T-helper 1 cell (primary cell): ENCODE measurements at regions not wholly inside any gene's neighbourhood (a gene's known extent, or its start where the extent isn't known, plus 50 kb on each side); places are given as distances from the start of the nearest gene placed in this dataset.
"Not testable (repeated sequence)": the region's sequence is repeated elsewhere in the genome, so short reads cannot be mapped to it uniquely, and the experiment has no call there.

Source experiments
- DNase-seq, 5 donors: peaks; one replicate each; pipeline ENCODE4 v3.0.0-alpha.2; 2012 to 2020

GRCh38 chr5:172525307-172525995, 71.1 kb upstream of the SH3PXD2B start:
- no peak for DNase-seq

DNA sequence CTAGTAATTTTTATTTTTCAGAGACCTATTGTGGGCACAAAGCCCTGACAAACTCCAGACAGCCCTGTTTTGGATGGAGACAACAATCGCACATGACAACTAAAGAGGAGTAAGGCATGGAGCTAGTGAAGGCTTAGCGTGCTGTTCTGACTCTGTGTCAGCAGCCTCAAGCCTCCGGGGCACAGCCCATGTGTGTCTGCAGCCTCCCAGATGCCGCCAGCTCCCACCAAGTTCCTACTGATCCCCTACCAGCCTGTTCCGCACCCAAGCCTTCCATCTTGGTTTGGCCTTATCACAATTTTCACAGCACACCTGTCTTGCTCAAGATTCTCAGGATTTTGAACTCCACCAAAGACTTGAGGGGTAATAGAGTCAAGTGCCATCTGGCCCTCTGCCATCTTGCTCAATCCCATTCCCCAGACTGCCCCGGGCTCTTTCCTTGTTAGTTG, 70.3 kb upstream of the SH3PXD2B start:
- no peak for DNase-seq

- no peak for DNase-seq
Observed at GRCh38 chr5:172523146-172523745, 68.9 kb upstream of the SH3PXD2B start.

GRCh38 chr5:172521338-172521932, 67.1 kb upstream of the SH3PXD2B start:
- DNase-seq = no peak

DNA sequence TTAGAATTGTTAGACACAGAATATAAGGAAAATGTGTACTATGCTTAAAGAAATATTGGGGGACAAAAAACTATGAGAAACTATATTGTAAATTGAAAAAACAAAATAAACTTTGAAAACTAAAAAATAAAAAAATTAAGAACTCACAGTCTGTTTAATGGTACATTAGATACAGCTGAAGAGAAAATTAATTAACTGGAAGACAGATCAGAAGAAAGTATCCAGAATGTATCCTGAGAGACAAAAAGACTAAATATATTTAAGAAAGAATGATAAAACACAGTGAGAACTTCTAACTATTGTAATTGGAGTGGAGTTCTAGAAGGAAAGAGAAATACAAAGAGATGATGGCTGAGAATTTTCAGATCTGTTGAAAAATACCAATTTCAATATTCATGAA, 57.6 kb upstream of the SH3PXD2B start:
- no peak for DNase-seq

DNA sequence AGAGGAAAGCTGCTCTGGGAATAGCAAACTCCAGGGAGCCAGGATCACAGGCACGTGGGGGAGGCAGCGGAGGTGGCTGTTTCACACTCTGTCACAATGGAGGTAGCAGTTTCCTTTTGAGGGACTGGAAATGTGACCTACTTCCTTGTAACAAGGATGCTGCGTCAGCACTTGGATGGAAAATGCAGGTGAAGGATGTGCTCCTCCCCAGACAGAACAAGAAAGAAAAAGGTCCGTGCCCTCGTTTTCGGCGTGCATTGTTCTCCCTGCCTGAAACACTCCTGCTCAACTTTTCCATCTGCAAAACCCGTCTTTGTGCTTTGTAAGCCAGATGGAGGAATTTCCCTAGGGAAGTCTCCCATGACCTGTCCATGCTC, 55.1 kb upstream of the SH3PXD2B start:
- no peak for DNase-seq

DNA sequence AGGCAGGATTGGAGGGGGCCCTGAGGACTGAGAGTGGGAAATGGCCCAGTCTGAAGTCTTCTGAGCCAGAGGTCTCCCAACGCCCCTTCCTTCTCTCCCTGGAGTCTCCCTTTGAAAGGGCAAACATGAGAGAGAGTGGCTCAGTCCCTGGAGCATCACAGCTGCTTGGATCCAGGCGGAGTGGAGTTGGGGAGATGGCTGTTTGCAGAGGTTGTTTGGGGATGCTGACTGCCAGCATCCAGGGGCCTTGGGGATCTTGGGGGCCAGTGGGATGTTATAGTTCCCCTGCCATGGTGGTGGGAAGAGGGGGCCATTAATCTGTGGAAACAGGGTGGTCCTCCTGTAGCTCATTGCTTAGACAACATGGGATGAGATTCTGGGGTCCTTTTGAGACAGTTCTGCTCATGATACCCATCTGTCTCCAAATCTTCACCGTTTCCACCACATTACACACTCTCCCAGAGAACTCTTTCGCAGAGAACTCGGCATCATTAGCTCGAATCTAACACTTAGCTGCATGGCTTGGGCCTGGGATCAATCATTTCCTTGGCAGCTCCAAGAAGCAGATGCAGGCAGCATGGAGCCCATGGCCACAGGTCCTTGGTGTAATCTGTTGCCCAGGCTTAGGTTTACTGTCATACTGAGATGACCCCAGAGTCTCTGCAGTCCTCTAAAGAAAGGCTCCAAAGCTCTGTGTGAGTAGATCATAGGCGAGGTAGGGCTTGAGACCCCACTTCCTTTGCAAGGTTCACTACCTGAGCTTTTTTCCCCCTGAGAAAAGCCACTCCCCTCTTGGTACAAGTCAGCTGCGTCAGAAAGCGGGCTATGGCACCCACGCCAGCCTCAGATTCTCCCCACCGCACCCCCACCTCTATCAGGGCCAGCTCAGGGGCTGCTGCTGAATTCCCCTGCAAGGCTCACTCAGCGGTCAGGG, 54.4 kb upstream of the SH3PXD2B start:
- peak in 1 of 5 donors; percentile 1 for DNase-seq

DNA sequence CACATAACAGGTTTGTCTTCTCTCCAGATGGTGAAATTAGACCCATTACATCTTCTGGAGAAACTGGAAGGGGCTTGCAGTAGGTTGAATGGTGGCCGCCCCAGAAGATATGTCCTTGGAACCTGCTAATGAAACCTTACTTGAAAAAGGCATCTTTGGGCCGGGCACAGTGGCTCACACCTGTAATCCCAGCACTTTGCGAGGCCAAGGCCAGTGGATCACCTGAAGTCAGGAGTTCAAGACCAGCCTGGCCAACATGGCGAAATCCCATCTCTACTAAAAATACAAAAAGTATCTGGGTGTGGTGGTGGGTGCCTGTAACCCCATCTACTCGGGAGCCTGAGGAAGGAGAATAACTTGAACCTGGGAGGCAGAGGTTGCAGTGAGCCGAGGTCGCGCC, 53.2 kb upstream of the SH3PXD2B start:
- DNase-seq = not testable (repeated sequence)

GRCh38 chr5:172506921-172507320, 52.6 kb upstream of the SH3PXD2B start:
- DNase-seq = no peak

GRCh38 chr5:172506251-172506650, 51.9 kb upstream of the SH3PXD2B start:
- no peak for DNase-seq

GRCh38 chr5:172505845-172506244, 51.5 kb upstream of the SH3PXD2B start:
- DNase-seq = no peak

GRCh38 chr5:172505403-172505759, 51.1 kb upstream of the SH3PXD2B start:
- DNase-seq = no peak

GRCh38 chr5:172504701-172505402, 50.5 kb upstream of the SH3PXD2B start:
- DNase-seq = no peak

GRCh38 chr5:172503925-172504700, 49.8 kb upstream of the SH3PXD2B start:
- DNase-seq = no peak
